PC-9 (cell line): ENCODE measurements at regions not wholly inside any gene's neighbourhood (a gene's known extent, or its start where the extent isn't known, plus 50 kb on each side); places are given as distances from the start of the nearest gene placed in this dataset.

ENCODE experiments used
- BruUV-seq: library from RNA; stranded (reverse); fragments of 400-500 nt; replicated peaks from 2 replicates; lab custom pipeline; 2021; lab: Mats Ljungman, UMichigan
- CTCF ChIA-PET: fragments of 300-600 bp; sonication (Branson Sonifier 250); formaldehyde crosslinking; loops from one replicate; lab custom pipeline; 2022; ENCODE audit warnings: antibody characterized with exemption; lab: Charles Lee
- POLR2A ChIA-PET: fragments of 300-600 bp; sonication (Branson Sonifier 250); formaldehyde crosslinking; loops from one replicate; lab custom pipeline; 2022; ENCODE audit warnings: antibody characterized with exemption; ENCODE audit not compliant: unreplicated experiment; lab: Charles Lee
- DNase-seq, 2 experiments: peaks; one replicate each; pipeline versions ENCODE4 v3.0.0 to v3.0.0-alpha.2; 2015 to 2022; ENCODE audit warnings: mixed read lengths in 1 of 2
- H2AFZ ChIP-seq: fragments of 200-600 bp; sonication (generic); 2 replicates; pipeline ENCODE4 v1.8.1; 2017; ENCODE audit warnings: antibody characterized with exemption
- H3F3A ChIP-seq: fragments of 200-600 bp; sonication (generic); 2 replicates; pipeline ENCODE4 v1.8.1; 2017; ENCODE audit warnings: antibody characterized with exemption, mild to moderate bottlenecking, low read depth; ENCODE audit not compliant: insufficient read depth
- H3K27ac ChIP-seq: fragments of 200-600 bp; sonication (generic); 2 replicates; pipeline ENCODE4 v1.6.1; 2016; ENCODE audit warnings: mixed run types
- H3K27me3 ChIP-seq: fragments of 200-600 bp; sonication (generic); 2 replicates; pipeline ENCODE4 v1.6.1; 2016; ENCODE audit warnings: low read depth, mixed run types; ENCODE audit not compliant: insufficient read depth
- H3K36me3 ChIP-seq: fragments of 200-600 bp; sonication (generic); 2 replicates; pipeline ENCODE4 v1.6.1; 2016; ENCODE audit warnings: low read depth, mixed run types
- H3K4me1 ChIP-seq: fragments of 200-600 bp; sonication (generic); replicated peaks from 2 replicates; pipeline ENCODE4 v1.6.1; 2016; ENCODE audit warnings: mixed run types; ENCODE audit not compliant: insufficient read depth
- H3K4me2 ChIP-seq: fragments of 200-600 bp; sonication (generic); 2 replicates; pipeline ENCODE4 v1.6.1; 2017; ENCODE audit warnings: mixed run types
- H3K4me3 ChIP-seq: fragments of 200-600 bp; sonication (generic); 2 replicates; pipeline ENCODE4 v1.6.1; 2016; ENCODE audit warnings: mixed run types
- H3K79me2 ChIP-seq: fragments of 200-600 bp; sonication (generic); 2 replicates; pipeline ENCODE4 v1.6.1; 2017; ENCODE audit warnings: low read depth, mixed run types
- H3K9me2 ChIP-seq: fragments of 200-600 bp; sonication (generic); 2 replicates; pipeline ENCODE4 v1.8.1; 2017; ENCODE audit warnings: mild to moderate bottlenecking; ENCODE audit not compliant: insufficient read depth
- H3K9me3 ChIP-seq: fragments of 200-600 bp; sonication (generic); 2 replicates; pipeline ENCODE4 v1.8.1; 2016; ENCODE audit warnings: low read depth; ENCODE audit not compliant: insufficient read depth
- H4K20me1 ChIP-seq: fragments of 200-600 bp; sonication (generic); 2 replicates; pipeline ENCODE4 v1.8.1; 2017; ENCODE audit not compliant: insufficient read depth
- CTCF ChIP-seq: fragments of 200-600 bp; sonication (generic); conservative IDR thresholded peaks from 2 replicates; pipeline ENCODE4 v1.6.1; 2017; ENCODE audit warnings: mixed run types, antibody characterized with exemption, mild to moderate bottlenecking, moderate library complexity
- EZH2 ChIP-seq: fragments of 200-600 bp; sonication (generic); IDR thresholded peaks from 2 replicates; pipeline ENCODE4 v1.8.0; 2017; ENCODE audit warnings: antibody characterized with exemption, low read depth
- intact Hi-C: fragments of 100-400 bp; cut with micrococcal nuclease; formaldehyde crosslinking; loops from one replicate; pipeline ENCODE4 v1.10.0; 2022; ENCODE audit not compliant: unreplicated experiment

GRCh38 chr5:6039111-6039510 lies 339.2 kb downstream of the MED10 start:
- ChIA-PET POLR2A (no interaction called here), CTCF (no interaction called here)
- no peak overlapping the region for H2AFZ ChIP-seq
- BruUV-seq, result no TSS peak
- H3K9me3 ChIP-seq, result no peaks in the 10 kb centered on the region
- H3K4me2 ChIP-seq, result no peak overlapping the region
- DNase-seq, result no peak
- intact Hi-C loops, result no loop called here
- no peaks in the 10 kb centered on the region for H3F3A ChIP-seq
- H3K4me1 ChIP-seq, result no peaks in the 10 kb centered on the region
- peaks cover 48% of the 10 kb centered on the region for H3K27me3 ChIP-seq
- H3K4me3 ChIP-seq, result no peak overlapping the region
- H3K36me3 ChIP-seq, result no peaks in the 10 kb centered on the region
- no peaks in the 10 kb centered on the region for H3K9me2 ChIP-seq
- no peak overlapping the region for H3K27ac ChIP-seq
- H4K20me1 ChIP-seq, result no peaks in the 10 kb centered on the region
- no peak for TF ChIP-seq EZH2
- TF ChIP-seq CTCF, result no peak
- no peaks in the 10 kb centered on the region for H3K79me2 ChIP-seq

DNA sequence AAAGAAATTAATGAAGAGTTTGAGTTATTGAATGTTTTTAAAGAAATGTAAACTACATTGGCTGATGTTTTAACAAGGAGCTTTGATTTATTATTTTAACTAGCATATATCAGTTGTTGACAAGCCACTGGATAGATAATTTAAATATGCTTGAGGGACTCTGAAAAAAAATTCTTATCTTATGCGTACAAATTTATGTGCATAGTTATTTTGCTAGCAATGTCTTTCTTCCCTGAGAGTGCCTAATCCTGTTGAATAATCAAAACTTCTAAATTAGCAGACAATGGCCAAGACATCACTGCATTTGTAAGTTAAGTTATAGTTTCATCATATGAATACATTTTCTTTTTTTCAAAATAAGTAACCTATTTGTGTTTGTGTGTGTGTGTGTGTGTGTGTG lies 342.3 kb downstream of the MED10 start:
- no peaks in the 10 kb centered on the region for H3K4me1 ChIP-seq
- no peaks in the 10 kb centered on the region for H3K79me2 ChIP-seq
- H3K9me2 ChIP-seq, result no peaks in the 10 kb centered on the region
- POLR2A ChIA-PET, result no interaction called here
- TF ChIP-seq CTCF, result no peak
- no peak for TF ChIP-seq EZH2
- peaks cover 25% of the 10 kb centered on the region for H3K27me3 ChIP-seq
- BruUV-seq, result no TSS peak
- no peak overlapping the region for H3K4me2 ChIP-seq
- intact Hi-C loops, result no loop called here
- no peaks in the 10 kb centered on the region for H3K9me3 ChIP-seq
- H3K36me3 ChIP-seq, result no peaks in the 10 kb centered on the region
- DNase-seq, result no peak
- H3K27ac ChIP-seq, result no peak overlapping the region
- CTCF ChIA-PET, result no interaction called here
- H2AFZ ChIP-seq, result no peak overlapping the region
- H4K20me1 ChIP-seq, result no peaks in the 10 kb centered on the region
- H3K4me3 ChIP-seq, result no peak overlapping the region
- no peaks in the 10 kb centered on the region for H3F3A ChIP-seq

DNA sequence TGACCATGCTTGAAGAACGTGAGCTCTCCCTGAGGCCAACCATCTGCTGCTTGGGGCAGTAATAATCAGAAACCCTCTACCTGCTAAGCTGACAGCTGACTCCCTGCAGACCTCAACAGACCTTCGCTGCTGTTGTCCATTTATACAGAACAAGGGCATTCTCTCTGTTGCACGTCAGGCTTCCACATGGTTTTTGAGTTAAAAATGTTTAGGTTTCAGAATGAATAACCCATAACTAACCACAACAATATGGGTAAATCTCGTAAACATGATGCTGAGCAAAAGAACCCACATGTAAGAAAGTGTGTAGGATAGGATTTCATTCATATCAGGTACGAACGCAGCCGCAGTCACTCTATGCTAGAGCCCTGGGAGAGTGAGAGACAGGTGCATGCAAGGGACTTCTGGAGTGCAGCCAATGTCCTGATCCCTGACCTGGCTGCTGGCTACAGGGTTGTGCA lies 348.5 kb downstream of the MED10 start:
- no peak overlapping the region for H3K27ac ChIP-seq
- CTCF ChIA-PET, result no interaction called here
- no peaks in the 10 kb centered on the region for H3K9me3 ChIP-seq
- H2AFZ ChIP-seq, result no peak overlapping the region
- H3K4me3 ChIP-seq, result no peak overlapping the region
- no peak for DNase-seq
- no peaks in the 10 kb centered on the region for H3F3A ChIP-seq
- H3K27me3 ChIP-seq, result peaks cover 13% of the 10 kb centered on the region; the same call in 1 of the 2 replicates
- TF ChIP-seq CTCF (no peak), EZH2 (no peak)
- 0 out of 2 replicates have a peak, but pooled peaks cover 2% of the 10 kb centered on the region for H4K20me1 ChIP-seq
- H3K4me1 ChIP-seq, result no peaks in the 10 kb centered on the region
- no TSS peak for BruUV-seq
- POLR2A ChIA-PET, result no interaction called here
- no peaks in the 10 kb centered on the region for H3K9me2 ChIP-seq
- H3K36me3 ChIP-seq, result no peaks in the 10 kb centered on the region
- no peaks in the 10 kb centered on the region for H3K79me2 ChIP-seq
- intact Hi-C loops, result no loop called here
- H3K4me2 ChIP-seq, result no peak overlapping the region
